ENCODE measurements at regions not wholly inside any gene's neighbourhood (a gene's known extent, or its start where the extent isn't known, plus 50 kb on each side); places are given as distances from the start of the nearest gene placed in this dataset.

DNA sequence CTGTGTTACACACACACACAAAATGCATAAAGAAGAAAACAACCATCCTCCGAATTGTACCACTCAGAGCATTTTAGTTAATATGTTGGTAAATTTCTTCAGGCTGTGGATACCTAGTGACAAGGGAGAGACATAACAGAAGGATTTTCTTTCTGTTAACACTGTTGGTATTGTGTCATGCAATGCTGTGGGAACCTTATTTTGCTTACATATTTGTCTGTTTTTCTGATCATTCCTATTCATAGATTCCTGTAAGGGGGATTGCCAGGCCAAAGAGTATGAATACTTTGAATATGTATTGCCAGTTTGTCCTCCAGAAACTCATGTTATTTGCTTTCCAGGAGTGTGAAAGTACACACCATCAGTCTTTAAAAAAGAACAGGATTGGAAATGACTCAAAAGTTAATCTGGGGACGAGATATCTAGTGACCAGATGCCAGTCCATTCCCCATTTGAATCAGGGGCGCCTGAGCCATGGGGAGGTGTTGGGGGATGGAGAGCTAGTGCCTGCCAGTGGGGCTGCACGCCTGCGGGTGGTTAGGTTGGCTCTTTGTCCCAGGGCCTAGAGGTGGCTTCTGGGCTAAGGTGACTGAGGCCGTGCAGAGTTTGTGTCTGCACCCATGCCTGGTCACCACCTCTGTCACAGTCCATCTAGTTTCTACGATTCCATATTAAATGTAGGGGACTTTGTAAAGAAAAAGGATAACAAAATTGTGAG is 142.0 kb downstream of the PTPN20 start:
- DNase-seq: no peak

DNA sequence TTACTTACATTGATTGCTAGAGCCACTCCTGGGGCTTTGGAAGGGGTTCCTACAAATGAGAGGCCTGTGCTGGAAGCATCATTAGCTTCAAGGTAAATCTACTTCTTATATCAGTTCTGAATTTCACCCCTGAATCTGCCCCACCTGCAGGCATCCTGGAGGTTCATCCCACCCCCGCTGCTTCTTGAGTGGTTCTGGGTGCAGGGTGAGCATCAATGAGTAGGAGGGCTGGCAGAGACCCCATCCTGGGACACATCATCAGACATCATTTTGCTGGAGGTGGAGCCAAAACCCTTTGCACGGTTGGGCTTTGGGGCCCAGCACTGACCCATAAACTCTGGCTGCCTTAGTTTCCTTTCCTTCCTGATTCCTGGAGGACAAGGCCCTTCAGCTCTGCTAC is 143.7 kb downstream of the PTPN20 start:
- DNase-seq: no peak

GRCh38 chr10:47055386-47056246 is 144.4 kb downstream of the PTPN20 start:
- DNase-seq: no peak

DNA sequence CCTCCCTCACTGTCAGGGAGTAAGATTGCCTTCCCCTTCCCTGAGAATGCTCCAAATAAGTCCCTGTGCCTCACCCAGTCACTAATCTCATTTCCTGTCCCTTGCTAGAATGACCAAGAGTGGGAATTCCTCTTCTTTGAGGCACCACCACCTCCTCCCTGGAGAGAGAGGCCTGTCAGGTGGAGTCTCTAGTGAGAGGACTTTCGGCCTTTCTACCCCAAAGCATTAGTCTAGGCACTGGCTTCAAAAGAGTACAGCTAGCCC is 145.0 kb downstream of the PTPN20 start:
- no peak for DNase-seq

DNA sequence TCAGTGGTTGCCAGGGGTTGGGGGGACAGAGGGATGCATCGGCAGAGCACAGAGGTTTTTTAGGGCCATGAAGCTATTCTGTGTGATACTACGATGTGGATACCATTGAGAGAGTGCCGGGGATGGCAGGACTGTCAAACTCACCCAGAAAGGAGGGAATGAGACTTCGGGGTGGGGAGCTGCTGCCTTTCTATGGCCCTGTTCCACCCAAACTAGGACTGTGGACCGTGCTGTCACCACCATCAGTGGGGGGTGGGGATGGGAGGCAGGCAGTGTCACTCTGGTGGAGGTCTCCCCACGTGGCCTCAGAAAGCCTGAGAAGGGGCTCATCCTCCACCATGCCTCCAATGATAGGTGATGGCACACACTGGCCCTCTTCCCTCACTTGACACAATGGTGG is 146.2 kb downstream of the PTPN20 start:
- DNase-seq: no peak

DNA sequence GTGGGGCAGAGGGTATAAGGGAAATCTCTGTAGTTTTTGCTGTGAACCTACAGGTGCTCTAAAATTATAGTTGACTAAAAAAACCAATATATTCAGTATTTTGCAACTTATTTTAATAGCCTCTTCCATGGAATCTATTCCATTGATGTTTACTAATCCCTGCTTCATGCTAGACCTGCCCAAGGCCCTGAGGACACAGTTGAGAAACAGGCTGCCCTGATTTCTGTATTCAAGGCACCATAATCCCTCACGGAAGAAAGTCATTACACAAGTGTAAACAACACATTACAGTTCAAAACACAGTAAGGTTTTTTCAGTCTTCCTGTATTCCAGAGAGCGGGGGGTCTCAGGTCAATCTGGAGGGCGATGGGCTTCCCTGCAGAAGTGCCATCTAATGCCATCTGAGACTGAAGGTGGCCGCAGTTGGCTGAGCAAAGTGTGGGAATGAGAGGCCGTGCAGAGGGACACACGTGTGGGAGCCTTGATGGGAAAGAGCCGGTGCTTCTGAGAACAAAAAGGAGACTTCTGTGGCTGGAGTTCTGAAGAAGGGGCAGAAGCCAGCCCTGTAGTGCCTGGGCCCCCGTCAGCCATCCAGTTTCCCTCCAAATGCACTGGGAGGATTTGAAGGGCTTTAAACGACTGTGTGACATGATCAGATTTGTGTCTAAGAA is 146.9 kb downstream of the PTPN20 start:
- DNase-seq: no peak

DNA sequence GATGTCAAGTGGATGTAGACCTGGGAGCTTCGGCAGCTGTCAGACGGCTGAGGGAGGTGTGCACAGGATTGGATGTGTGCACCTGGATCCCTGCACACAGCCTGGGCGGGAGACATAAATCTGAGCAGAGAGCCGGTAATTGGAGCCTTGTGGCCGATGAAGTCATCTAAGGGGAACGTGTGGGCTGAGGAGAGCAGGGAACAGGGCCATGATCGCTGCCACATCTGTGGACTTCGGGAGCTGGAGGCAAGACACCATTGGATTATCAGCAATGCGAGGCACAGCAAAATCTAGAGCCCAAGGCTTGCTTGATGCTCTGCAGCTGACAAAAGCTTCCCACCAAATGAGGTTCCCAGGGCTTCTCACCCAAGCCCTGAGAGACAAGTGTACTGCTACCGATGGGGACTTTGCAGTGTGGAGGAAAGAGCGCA is 147.7 kb downstream of the PTPN20 start:
- no peak for DNase-seq

GRCh38 chr10:47059606-47060311 is 148.5 kb downstream of the PTPN20 start:
- DNase-seq: no peak

GRCh38 chr10:47060356-47060755 is 149.1 kb downstream of the PTPN20 start:
- DNase-seq: no peak

DNA sequence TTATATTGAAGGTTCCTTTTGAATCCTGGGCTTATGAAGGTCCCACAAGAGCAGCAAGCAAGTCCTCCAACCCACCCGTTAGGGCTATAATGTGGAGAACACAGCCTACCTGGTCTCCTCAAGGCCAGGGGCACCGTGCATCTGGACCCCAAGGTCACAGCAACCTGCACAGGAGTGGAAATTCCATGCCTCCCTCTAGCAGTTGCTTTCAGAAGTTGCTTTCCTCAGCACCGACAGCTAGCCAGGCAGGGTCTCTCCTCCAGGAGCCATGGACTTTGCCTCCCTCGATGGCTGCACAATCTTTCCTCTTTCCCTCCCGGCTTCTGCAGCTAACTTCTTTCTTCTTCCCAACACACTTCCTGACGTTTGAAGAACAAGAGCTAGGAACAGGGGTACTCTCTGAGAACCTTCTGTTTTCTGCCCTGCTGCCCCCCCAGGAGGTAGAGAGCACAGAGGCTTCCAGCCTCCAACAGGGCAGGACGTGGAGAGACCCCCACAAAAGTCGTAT is 149.8 kb downstream of the PTPN20 start:
- DNase-seq: no peak

- no peak for DNase-seq
Observed at GRCh38 chr10:47061776-47062175, 150.5 kb downstream of the PTPN20 start.

GRCh38 chr10:47062441-47063200 is 151.4 kb downstream of the PTPN20 start:
- no peak for DNase-seq

GRCh38 chr10:47063858-47064257 is 152.6 kb downstream of the PTPN20 start:
- no peak for DNase-seq

- no peak for DNase-seq
Observed at GRCh38 chr10:47065903-47066302, 154.7 kb downstream of the PTPN20 start.

DNA sequence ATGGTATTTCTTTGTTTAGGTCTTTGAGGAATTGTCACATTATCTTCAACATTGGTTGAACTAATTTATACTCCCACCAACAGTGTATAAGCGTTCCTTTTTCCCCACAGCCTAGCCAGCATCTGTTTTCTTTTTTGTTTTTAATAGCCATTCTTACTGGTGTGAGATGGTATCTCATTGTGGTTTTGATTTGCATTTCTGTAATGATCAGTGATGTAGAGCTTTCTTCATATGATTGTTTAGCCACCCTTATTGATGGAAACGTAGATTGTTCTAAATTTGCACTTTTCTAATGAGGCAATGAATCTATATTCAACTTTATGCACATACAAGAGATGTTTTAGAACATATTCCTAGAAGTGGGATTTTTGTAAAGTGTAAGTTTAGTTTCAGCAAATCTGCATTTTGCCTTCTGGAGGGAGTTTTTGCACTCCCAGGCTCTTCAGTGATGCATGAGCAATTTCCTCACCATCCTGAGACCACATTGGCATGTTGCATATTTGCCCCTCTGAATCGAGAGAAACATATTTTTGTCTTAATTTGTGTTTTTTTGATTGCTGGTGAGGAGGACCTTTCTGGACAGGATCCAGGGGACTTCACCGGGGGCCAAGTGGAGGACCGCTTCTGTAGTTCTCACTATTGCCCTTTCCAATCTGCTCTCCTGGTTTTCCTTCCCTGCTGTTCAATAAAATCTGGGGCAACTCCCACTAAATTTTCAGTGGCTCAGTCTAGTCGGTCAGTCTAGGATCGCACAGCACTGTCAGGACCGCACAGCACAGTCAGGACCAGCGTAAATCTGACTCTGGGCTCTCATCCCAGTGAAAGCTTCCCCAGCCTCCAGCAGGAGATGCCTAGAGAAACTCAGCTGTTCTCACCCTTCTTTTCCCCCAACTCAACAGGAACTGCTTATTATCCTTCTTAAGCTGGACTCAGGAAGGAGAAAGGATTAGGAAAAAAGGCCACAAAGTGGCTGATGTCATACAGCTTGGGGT is 157.0 kb downstream of the PTPN20 start:
- no peak for DNase-seq

GRCh38 chr10:47070541-47070940 is 159.3 kb downstream of the PTPN20 start:
- DNase-seq: no peak

DNA sequence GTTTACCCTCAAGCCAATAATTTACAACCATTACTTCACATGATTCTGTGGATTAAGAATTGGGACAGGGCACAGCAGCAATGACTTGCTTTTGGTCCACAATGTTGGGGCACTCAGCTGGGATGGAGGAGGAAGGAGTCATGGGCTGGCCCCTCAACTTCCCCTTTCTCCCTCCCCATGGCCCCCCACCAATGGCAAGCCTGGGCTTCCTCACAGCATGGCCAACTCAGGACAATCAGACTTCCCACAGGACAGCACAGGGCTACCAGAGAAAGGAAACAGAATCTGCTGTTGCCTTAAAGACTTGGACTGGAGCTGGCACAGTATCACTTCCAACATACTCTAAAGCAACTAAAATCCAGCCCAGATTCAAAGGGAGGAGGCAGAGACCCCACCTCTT is 160.7 kb downstream of the PTPN20 start:
- DNase-seq: no peak

- no peak for DNase-seq
Observed at GRCh38 chr10:47073967-47074366, 162.7 kb downstream of the PTPN20 start.

GRCh38 chr10:47076949-47077361 is 165.7 kb downstream of the PTPN20 start:
- DNase-seq: no peak

DNA sequence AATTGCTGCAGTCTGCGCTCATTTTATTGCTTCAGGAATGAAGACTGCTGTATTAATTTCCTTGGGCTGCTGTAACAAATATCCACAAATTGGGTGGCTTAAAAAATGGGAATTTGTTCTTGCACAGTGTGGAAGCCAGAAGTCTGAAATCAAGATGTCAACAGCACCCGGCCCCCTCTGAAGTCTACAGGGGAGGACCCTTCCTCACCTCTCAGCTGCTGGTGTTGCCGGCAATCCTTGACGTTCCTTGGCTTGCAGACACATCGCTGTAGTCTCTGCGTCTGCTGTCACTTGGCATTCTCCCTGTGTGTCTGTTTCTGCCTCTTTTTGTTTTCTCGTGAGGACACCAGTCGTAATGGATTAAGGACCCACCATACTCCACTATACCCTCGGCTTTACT is 166.2 kb downstream of the PTPN20 start:
- DNase-seq: no peak

DNA sequence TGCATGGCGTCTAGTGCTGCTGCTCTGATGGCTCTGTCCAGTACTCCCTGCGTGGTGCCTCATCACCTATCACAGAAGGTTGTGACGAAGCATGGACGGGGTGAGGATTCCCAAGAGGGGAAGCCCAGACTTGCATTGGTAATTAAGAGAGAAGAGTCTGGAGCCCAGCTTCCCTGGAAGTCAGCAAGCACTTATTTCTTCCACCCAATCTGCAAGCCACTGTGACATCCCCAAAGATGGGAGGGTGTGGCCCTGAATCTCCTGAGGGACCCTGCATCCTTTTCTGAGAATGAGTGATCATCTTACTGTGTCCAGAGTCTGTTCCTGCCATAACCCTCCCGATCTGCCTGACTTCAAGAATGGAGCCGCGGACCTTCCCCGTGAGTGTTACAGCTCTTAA is 166.7 kb downstream of the PTPN20 start:
- DNase-seq: no peak
